GM21515 (cell line): ENCODE measurements at regions not wholly inside any gene's neighbourhood (a gene's known extent, or its start where the extent isn't known, plus 50 kb on each side); places are given as distances from the start of the nearest gene placed in this dataset.
"Not testable (repeated sequence)": the region's sequence is repeated elsewhere in the genome, so short reads cannot be mapped to it uniquely, and the experiment has no call there.

Experiments
- ATAC-seq: cut with Tn5 transposase; IDR thresholded peaks from one replicate; pipeline ENCODE4 v1.9.1; 2021; ENCODE audit not compliant: unreplicated experiment

DNA sequence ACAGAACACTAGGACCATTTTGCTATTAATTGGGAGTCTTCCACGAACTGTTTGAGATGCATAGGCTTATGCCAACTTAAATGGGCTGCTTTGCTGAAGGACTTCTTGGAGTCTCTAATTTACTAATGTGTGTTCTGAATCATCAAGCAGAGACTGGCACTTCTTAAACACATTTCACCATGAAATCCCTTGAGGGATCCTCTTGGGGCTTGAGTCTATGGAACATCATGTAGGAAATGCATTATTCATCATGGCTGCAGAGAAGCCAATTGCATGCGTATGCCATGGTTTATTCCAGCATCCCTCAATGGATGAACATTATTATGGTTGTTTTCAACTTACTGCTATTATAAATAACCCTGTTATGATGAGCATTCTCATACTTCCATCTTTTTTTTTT is 73.4 kb downstream of the FGD2 start:
- no peak for ATAC-seq

DNA sequence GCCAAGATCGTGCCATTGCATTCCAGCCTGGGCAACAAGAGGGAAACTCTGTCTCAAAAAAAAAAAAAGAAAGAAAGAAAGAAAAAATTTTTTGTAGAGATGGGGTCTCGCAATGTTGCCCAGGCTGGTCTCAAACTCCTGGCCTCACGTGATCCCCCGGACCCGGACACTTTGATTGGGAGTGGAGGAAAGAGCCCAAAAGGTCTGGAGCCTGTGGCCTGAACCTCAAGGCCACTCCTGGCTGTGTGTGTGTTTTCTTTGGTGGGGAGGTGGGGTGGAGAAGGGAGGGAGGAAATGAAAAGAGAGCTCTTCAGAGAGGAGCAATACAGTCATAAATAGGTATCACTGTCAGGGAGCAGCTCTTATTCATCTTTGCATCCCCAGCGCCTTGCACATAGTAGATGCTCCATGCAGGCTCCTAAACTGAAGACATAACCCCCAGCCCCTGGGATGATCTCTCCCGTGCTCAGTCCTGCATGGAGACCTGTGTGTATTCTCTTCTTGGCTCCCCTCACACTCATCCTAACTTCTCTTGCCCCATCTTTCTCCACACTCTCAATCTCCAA is 75.7 kb downstream of the FGD2 start:
- ATAC-seq: no peak

DNA sequence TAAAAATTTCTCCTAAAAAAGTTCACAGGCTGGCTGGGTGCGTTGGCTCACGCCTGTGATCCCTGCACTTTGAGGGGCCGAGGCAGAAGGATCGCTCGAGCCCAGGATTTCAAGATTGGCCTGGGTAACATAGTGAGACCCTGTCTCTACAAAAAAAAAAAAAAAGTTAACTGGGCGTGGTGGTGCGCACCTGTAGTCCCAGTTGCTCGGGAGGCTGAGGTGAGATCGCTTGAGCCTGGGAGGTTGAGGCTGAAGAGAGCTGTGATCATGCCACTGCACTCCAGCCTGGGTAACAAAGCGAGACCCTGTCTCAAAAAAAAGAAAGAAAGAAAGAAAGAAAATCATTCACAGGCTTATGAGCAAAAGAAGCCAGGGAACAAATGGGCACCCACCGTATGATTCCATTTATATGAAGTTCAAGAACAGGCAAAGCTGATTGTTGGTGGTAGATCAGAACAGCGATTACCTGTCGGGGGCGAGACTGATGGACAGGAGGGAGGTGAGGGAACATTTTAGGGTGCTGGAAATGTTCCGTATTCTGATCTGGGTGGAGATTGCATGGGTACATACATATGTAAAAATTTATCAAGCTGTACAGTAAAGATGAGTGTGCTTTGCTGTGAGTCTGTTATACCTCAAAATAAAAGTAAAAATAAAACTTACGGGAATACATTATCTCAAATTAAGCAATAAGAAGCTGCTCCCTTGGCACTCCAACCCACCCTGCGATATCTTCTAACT is 77.1 kb downstream of the FGD2 start:
- no peak for ATAC-seq

DNA sequence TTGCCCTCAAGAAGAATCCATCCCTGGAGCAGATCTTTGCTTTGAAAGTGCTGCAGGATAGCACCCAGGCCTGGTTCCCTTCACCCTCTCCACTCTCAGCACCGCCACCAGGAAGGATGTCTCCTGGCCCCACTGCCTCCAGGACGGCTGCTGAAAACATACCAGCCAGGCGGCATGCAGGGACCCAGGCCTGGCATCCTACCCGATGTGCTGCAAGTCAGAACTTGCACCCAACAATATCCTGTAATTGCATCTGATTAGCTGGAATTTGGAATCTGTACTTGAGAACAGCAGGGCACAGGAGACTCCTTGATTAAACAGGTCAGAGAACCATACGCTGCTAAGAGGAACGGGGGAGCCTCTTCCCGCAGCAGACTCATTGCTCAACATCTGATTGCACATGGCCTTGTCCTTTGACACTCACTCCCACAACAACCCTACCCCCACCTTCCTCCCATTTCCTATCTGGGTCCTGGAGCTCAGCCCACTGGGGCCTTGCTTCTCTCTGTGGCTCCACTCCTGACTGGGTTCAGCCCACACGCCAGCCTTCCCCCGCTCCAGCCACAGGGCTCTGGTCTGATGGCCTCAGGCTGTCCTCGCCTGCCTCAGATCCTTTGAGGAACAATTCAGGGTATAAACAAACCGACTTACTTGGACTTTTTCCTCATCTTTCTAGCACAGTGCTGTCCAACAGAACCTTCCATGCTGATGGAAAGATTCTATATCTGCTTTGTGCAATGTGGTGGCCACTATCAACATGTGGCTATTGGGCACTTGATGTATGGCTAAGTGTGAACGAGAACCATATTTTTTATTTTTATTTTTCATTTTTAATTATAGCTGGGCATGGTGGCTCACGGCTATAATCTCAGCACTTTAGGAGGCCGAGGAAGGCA is 78.0 kb downstream of the FGD2 start:
- no peak for ATAC-seq

DNA sequence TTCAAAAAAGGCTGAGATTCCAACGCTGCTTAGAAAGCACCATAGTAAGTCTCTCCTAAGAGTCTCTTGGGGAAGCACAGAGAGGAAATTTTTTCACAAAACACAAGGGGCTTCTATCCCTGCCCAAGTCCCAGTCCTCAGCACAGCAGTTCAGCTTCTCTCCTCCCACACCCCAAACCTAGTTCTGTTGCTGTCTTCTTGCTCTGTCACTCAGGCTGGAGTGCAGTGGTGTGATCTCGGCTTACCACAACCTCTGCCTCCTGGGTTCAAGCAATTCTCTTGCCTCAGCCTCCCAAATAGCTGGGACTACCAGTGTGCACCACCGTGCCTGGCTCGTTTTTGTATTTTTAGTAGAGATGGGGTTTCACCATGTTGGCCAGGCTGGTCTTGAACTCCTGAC is 79.2 kb downstream of the FGD2 start:
- not testable (repeated sequence) for ATAC-seq

DNA sequence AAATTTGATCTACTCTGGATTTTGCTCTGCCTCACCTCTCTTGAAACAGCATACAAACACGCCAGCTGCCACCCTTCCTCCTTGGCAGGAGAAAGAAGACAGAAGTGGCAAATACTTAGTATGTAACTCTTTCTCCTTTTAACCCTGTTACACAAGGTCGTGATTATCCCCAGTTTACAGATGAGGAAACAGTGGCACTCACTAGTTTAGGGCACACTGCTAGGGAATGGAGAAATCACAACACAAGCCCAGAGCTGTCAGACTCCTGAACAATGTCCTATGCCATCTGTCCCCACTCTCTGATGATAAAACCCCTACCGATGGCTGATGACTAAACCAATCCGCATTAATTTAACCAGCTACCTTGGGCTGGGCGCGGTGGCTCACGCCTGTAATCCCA is 79.7 kb downstream of the FGD2 start:
- no peak for ATAC-seq

DNA sequence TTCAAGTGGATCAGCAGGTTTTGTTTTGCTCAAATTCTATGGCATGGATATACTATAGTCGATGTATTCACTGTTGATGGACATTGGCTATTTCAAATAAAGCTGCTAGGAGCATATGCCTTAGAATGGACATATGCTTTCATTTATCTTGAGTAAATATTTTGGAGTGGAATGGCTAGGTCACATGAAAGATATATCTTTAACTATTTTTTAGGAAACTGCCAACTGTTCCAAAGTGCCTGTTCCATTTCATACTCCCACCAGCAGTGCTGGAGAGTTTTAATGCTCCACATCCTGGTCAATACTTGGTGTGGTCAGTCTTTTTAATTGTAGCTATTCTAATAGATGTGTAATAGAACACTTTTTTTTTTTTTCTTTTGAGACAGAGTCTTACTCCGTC is 81.1 kb upstream of the PIM1 start:
- no peak for ATAC-seq

DNA sequence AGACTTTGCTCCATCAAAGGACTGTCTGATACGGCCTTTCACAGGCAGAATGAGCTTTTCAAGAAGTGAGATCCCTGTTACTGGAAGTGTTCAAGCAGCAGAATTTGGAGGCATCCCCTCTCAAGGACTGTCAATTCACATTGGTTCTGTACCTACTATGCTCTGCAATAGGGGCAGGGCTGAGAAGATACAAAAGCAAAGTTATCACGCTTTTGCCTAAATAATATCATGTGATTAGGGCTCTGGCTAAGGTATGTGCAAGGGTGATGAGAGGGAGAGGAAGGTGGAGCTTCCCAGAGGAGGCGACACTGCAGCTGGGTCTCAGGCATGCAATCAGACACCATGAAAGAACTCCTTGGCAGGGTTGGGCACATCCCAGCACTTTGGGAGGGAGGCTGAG is 80.2 kb upstream of the PIM1 start:
- no peak for ATAC-seq

DNA sequence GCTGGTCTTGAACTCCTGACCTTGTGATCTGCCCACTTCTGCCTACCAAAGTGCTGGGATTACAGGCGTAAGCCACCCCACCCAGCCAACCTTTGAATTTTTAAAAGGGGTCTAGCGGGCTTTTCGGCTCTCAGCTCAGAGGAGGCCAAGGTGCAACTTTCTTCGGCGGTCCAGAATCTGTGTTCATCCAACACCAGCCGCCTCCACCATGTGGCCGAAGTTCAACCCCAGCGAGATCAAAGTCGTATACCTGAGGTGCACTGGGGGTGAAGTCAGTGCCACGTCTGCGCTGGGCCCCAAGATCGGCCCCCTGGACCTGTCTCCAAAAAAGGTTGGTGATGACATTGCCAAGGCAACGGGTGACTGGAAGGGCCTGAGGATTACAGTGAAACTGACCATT is 78.8 kb upstream of the PIM1 start:
- ATAC-seq: not testable (repeated sequence)

DNA sequence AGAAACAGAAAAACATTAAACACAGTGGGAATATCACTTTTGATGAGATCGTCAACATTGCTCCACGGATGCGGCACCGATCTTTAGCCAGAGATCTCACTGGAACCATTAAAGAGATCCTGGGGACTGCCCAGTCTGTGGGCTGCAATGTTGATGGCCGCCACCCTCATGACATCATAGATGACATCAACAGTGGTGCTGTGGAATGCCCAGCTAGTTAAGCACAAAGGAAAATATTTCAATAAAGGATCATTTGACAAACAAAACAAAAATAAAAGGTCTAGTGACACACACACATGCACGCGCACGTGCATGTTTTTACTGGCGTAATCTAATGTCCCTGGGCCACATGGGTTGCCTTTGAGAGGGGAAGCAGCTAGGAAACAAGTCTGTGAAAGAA is 78.4 kb upstream of the PIM1 start:
- not testable (repeated sequence) for ATAC-seq

DNA sequence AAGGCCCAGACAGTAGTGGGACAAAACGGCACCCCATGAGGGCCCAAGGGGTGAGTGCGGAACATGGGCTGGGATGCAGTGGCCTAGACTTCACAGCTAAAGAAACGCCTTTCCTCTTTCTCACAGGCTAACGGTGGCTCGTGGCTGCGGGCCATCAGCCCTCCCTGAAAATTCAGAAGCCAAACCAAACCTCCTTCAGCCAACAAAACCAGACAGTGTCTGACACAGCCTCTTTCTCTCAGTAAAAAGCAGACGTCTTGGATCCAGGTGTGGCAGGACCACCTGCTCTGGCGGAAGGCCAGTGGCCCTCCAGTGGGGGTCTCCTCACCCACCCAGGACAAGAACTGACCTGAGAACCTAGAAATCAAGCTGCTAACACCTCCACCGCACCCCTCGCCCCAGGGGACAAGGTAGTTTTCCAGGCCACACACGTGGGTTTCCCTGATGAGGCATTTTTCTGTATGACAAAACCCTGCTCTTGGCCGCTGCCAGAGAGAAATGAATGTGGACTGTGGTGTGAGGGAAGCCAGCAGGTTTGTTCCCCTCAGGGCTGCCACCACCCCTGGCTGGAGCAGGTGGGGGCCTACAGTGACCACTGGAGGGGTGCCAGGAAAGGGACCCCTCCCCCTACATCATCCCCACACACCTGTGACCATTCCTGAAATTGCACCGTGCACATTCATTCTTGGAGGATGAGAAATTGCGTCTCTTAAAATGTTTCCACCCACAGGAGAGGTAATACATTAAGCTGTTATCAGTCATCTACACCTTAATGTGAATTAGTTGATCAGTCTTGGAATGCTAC is 76.8 kb upstream of the PIM1 start:
- ATAC-seq: no peak

DNA sequence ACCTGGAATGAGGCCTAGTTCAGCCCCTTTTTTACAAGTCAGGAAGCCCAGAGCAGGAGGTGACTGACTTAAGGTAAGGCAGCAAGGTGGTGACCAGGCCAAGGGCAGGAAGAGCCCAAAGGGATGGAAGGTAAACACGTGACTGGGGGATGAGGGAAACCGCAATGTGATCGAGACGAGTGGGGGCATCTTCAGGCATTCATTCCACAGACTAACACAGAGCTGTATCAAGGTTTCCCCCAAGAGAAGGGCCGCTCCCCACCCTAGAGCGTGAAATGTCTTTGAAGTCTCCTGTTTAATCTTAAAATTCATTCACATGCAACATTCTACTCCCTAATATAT is 76.3 kb upstream of the PIM1 start:
- ATAC-seq: no peak

DNA sequence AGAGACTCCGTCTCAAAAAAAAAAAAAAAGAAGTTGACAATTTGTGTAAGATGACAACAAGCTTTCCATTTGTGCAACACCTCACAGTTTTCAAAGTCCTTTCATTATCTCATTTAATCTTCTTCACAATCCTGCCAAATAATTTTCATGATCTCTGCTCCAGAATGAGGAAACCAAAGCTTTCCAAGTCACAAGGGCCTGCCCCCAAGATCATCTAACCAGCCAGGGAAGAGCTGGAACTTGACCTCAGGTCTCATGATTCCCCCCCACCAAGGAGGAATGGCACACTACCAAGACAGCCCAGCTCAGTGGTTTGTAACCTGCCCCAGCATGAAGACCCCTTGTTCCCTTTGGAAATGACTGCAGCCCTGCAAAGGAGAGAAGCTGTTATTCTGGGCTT is 74.0 kb upstream of the PIM1 start:
- no peak for ATAC-seq

DNA sequence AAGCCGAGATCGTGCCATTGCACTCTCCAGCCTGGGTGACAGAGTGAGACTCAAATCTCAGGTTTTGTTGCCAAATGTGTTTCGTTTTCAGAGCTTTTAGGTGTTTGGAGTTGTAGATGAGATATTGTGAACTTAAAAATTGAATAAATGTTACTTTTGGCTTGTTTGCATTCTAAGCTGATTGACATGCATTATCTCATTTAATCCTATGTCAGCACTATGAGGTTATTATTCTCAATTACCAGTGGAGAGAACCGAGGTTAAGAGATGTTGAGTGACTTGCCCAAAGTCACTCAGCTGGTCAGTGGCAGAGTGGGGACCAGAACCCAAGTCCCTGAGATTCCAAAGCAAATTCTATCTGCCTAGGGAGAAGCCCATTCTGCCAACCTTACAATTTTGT is 72.6 kb upstream of the PIM1 start:
- no peak for ATAC-seq

DNA sequence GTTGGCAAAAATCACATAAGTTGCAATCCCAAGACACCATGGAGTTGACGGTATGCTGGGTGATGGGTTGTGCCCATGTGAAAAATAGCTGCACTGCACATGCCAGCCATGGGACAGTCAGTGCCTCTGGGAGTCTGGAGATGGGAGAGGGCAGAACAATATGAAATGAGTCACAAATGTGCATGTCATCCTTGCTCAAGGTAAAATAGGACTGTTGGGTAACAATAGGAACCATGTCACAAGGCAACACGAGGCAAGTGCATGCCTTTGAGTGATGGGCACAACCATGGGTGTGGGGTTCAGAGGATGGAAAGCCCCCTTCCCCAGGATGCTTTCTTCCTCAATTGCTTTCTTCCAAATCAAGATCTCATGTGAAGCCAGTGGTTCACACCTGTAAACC is 70.5 kb upstream of the PIM1 start:
- ATAC-seq: no peak

DNA sequence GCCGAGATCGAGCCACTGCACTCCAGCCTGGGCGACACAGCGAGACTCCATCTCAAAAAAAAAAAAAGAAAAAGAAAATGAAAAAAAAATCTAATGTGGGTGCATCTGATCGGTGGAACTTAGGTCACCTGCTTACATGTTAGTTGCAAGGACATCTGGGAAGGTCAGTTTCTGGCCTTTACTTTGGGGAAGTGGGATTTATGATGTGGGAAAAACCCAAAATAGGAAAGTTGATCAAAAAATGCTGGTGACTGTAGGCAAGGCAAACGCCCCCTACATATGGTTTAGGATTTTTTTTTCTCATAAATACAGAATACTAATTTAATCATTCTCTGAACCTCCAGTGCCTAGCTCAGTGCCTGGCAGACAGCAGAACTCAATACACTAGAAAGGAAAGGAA is 69.2 kb upstream of the PIM1 start:
- ATAC-seq: no peak

DNA sequence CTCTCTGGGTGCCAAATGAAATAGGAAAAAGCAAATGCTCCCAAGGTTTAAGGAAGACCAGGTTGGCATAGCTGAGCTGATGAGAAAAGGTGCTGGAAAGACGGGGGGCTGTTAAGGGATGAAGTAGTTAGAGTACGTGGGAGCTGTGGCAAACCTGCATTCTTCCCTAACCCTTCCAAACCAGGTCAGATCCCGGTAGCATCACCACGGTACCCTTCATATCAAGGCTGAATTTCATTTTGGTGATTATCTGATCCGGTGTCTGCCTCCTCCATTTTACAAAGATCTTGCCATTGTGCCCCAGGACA is 68.0 kb upstream of the PIM1 start:
- no peak for ATAC-seq

DNA sequence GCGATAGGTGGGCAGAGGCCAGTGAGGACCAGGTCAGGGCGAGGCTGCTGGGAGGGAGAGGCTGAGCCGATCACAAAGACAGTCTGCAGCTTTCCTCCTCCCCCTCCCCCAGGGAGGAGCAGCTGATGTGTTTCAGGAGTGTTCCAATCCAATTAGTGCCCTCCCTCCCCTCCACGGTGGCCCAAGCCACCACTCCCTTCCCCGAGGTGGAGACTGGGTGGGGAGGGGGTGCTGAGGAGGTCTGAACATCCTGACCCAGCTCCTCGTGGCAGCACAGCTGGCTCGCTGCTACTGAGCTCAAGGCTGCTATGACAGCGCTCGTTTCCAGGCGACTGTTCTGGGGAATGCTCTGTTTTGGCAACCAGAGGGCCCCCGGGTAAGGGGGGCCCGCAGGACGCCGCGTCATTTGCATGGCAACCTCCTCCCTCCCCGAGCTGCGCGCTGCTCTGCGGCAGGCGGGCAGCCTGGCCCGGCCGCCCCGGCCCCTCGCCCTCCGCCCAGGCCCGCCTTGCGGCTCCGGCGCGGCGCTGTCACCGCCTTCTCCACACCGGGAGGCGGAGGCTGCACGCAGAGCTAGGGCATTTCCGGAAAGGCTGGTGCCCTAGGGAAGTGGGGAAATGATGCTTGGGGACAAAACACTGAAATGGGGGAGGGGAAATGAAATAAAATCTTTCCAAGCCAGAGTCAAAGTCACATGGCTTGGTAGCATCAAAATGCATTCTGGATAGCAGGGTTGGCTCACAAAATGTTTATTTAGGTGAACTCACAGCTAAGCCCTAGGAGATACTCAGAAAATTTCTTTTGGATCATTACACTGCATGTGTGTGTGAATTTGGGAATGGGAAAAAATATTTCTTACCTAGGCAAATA is 67.4 kb upstream of the PIM1 start:
- peak; percentile 76 for ATAC-seq

DNA sequence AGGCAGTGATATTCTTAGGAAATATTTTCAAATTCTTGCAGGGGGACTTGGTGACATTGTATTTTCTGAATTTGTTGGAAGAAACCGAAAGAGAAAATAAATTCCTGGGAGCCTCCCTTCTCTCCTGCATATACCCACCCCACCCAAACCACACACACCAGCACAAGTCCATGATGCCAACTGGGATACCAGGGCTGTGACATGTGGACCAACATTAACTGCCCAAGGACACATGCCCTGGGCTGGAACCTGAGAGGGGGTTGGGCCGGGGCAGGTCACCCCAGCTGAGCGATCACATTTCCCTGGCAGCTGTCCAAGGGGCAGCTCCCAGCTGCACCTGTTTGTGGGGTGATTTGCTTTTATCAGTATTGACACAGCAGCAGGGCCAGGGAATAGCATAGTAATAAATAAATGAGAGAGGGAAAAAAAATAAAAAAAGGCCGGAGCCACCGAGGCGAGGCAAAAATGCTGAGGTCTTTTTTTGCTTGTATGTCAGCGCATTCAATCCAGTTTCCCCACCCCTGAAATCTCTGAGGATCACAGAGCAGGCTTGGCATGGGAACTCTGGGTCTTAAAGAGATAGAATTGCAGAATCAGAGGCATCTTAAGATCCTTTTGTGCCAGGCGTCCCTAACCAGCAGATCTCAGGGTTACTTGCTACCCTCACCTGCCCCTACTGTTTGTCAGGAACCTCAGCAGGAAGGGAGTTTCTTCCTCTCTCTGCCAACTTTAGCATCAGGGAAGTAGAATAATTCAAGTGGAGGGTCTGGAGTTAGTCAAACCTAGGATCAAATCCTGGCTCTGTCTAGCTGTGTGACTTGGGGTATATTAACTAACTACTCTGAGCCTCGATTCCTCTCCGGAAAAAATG is 66.5 kb upstream of the PIM1 start:
- ATAC-seq: no peak

DNA sequence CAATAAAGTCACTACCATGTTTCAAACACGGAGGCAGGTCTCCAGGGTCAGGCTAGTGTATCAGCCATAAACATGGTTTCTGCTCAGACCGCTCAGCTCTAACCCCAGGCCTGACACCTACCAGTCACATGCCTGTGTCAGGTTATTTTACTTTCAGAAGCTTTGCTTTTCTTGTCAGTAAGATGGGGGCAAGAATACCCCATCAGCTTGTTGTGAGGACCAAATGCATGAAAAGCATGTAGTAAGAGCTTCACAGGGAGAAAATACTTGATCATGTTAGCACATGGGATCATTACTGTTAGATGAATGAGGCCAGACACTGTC is 65.2 kb upstream of the PIM1 start:
- no peak for ATAC-seq
